Thyroid gland (tissue), 4 donors: ENCODE measurements at regions not wholly inside any gene's neighbourhood (a gene's known extent, or its start where the extent isn't known, plus 50 kb on each side); places are given as distances from the start of the nearest gene placed in this dataset.

Experiments
- DNase-seq, 2 donors: peaks; one replicate each; pipeline ENCODE4 v3.0.0-alpha.2; 2019
- H3K27ac ChIP-seq, 3 donors: fragments of 200-600 bp; sonication (generic); 1 replicate in 2 of 3; 2 replicates in 1 of 3; pipeline ENCODE4 v1.5.1; 2016 to 2019; ENCODE audit warnings: mild to moderate bottlenecking in 1 of 3, moderate library complexity in 1 of 3
- H3K27me3 ChIP-seq: fragments of 200-600 bp; sonication (generic); one replicate; pipeline ENCODE4 v1.5.1; 2019
- H3K36me3 ChIP-seq, 2 donors: fragments of 200-600 bp; sonication (generic); one replicate each; pipeline ENCODE4 v1.5.1; 2016 to 2019
- H3K4me1 ChIP-seq, 2 donors: fragments of 200-600 bp; sonication (generic); one replicate each; pipeline ENCODE4 v1.5.1; 2017 to 2019
- H3K4me3 ChIP-seq, 3 donors: fragments of 200-600 bp; sonication (generic); replicated peaks in 1 of 3; 1 replicate in 2 of 3; 2 replicates in 1 of 3; pipeline ENCODE4 v1.5.1; 2016; ENCODE audit warnings: mild to moderate bottlenecking in 1 of 3
- H3K9me3 ChIP-seq: fragments of 200-600 bp; sonication (generic); one replicate; pipeline ENCODE4 v1.5.1; 2017
- POLR2A ChIP-seq, 2 donors: fragments of 450-650 bp; IDR thresholded peaks; one replicate each; pipeline ENCODE4 v1.6.1; 2017; ENCODE audit warnings: antibody characterized with exemption in 2 of 2, mild to moderate bottlenecking in 2 of 2, moderate library complexity in 1 of 2
- WGBS, 2 donors: methylation state at CpG; one replicate each; pipeline ENCODE4 v1.1.5; 2017; 5-methylcytosine and 5-hydroxymethylcytosine counted together
- intact Hi-C: fragments of 100-400 bp; cut with DNase I; formaldehyde crosslinking; loops from one replicate; pipeline ENCODE4 v1.15.1; 2023
- TF ChIP-seq, protein P1 (sequence below), 6 experiments: fragments of 200-600 bp in 3 of 6; fragments of 450-650 bp in 3 of 6; sonication (generic) in 3 of 6; IDR thresholded peaks; one replicate each; pipeline ENCODE4 v1.5.1; 2016 to 2019; ENCODE audit warnings: antibody characterized with exemption in 6 of 6, mild to moderate bottlenecking in 2 of 6, inconsistent platforms in 1 of 6, moderate library complexity in 1 of 6

DNA sequence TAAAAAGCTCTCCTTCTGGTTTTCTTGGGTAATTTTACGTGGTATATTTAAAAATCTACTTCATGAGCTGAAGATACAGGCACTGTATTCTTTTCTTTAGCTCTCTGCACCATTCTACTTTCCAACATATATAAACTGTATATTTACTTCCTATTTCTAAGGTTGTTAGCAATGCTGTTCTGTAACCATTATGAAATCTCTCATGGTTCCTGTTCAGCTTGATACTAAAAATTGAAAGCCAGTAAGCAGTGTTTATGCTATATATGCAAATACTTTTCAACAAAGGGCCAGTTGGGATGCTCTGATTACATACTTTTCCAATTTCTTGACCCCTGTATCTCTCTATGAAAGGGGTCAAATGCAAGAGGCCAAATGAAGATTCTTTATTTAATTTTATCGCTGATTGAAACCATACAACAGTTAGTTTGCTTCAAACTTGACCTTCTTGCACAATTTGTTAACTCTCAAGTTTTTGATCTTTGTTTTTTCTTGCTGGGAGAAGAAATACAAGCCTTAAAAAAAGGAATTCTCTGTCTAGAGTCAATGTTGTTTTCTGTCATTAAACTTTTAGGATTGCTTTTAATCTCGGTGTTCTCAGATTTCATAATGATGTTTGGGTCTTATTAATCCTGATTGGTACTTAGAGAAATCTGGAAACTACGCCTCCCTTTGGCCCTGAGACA is 223.2 kb downstream of the PRL start:
- Histone ChIP-seq H3K36me3 (no peaks in the 10 kb centered on the region), H3K4me1 (peaks cover 0 to 8% of the 10 kb centered on the region in 2 donors), H3K27me3 (no peaks in the 10 kb centered on the region), H3K27ac (no peak overlapping the region), H3K9me3 (no peaks in the 10 kb centered on the region), H3K4me3 (no peak overlapping the region)
- WGBS, 2 donors, result 85 to 90% methylated on average over 4 of the region's 4 CpGs
- intact Hi-C loops, result no loop called here
- TF ChIP-seq POLR2A (IDR thresholded peaks at IDR 0.05), result no peak
- TF ChIP-seq, protein P1, sequence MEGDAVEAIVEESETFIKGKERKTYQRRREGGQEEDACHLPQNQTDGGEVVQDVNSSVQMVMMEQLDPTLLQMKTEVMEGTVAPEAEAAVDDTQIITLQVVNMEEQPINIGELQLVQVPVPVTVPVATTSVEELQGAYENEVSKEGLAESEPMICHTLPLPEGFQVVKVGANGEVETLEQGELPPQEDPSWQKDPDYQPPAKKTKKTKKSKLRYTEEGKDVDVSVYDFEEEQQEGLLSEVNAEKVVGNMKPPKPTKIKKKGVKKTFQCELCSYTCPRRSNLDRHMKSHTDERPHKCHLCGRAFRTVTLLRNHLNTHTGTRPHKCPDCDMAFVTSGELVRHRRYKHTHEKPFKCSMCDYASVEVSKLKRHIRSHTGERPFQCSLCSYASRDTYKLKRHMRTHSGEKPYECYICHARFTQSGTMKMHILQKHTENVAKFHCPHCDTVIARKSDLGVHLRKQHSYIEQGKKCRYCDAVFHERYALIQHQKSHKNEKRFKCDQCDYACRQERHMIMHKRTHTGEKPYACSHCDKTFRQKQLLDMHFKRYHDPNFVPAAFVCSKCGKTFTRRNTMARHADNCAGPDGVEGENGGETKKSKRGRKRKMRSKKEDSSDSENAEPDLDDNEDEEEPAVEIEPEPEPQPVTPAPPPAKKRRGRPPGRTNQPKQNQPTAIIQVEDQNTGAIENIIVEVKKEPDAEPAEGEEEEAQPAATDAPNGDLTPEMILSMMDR (IDR thresholded peaks at IDR 0.05), result no peak
- DNase-seq, result no peak

DNA sequence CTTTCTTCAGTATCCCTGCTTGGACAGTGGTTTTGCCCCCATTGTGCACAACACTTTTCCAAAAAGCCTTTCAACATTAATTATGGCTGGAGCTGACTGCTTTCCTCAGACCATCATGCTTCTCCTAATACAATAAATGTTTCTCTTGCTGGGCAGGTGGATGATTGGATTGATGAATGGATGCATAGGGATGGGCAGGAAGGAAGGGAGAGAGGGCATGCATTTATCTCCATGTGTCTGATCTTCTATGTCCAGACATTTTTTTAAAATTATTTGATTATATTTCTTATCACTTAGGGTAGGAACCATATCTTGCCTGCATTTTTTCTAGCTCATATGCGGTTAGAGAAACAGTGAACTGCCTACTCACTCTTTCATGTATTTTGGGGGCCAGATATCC is 218.5 kb downstream of the PRL start:
- TF ChIP-seq, protein P1 (IDR thresholded peaks at IDR 0.05), result no peak
- TF ChIP-seq POLR2A (IDR thresholded peaks at IDR 0.05), result no peak
- Histone ChIP-seq H3K4me1 (no peaks in the 10 kb centered on the region), H3K27me3 (no peaks in the 10 kb centered on the region), H3K9me3 (no peaks in the 10 kb centered on the region), H3K36me3 (no peaks in the 10 kb centered on the region), H3K27ac (no peak overlapping the region), H3K4me3 (no peak overlapping the region)
- intact Hi-C loops, result no loop called here
- no peak for DNase-seq
- 94 to 96% methylated on average over 1 of the region's 1 CpG for WGBS, 2 donors

DNA sequence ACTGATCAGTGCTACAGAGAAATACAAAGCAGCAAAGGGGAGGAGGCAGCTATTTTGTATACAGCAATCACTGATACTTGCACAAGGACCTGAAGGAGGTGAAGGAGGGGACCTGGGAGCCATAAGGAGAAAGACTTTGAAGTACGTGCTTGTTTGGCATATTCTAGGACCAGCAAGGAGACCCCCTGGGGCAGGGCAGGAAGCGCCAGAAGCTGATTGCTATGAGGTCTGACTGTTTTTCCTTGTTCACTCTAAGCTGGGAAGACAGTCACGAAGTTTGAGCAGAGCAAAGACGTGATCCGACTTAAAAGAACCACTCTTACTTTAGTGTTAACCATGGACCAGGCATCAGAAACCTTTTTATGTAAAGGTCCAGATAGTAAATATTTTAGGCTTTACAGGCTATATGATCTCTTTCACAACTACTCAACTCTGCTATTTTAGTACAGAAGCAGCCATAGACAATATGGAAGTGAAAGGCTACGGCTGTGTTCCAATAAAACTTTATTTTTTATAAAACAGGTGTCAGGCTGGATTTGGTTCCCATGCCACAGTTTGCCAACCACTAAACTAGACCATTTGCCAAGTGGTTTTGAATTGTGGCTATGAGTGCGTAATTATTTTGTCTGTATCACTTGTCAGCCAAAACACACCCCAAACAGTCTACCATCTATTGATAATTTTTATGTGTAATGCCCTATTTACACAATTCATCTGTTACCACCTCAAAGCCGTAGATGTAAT is 217.9 kb downstream of the PRL start:
- no peak for DNase-seq
- Histone ChIP-seq H3K36me3 (no peaks in the 10 kb centered on the region), H3K4me1 (no peaks in the 10 kb centered on the region), H3K4me3 (no peak overlapping the region), H3K9me3 (no peaks in the 10 kb centered on the region), H3K27ac (no peak overlapping the region), H3K27me3 (no peaks in the 10 kb centered on the region)
- intact Hi-C loops, result no loop called here
- TF ChIP-seq POLR2A (IDR thresholded peaks at IDR 0.05), result no peak
- TF ChIP-seq, protein P1 (IDR thresholded peaks at IDR 0.05), result no peak
- WGBS, 2 donors, result 93 to 96% methylated on average over 8 of the region's 8 CpGs

DNA sequence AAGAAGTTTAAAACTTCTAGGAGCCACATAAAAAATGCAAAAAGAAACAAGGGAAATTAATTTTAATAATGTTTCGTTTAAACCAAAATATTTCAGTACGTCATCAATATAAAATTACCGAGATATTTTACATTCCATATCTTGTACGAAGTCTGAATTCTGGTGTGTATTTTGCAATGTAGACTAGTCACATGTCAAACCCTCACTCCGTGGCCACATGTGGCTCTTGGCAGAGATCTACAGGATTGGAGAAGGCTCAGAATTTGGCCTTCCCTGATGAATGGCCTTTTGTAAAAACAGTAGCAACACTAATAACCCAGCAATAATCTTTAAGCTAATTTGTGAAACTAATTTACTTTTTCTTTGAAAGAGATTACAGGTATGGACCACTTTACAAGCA is 217.1 kb downstream of the PRL start:
- no peaks in the 10 kb centered on the region for H3K27me3 ChIP-seq
- H3K36me3 ChIP-seq, result no peaks in the 10 kb centered on the region
- no peak overlapping the region for H3K27ac ChIP-seq
- TF ChIP-seq, protein P1 (IDR thresholded peaks at IDR 0.05), result no peak
- TF ChIP-seq POLR2A (IDR thresholded peaks at IDR 0.05), result no peak
- intact Hi-C loops, result no loop called here
- WGBS, 2 donors, result 81 to 87% methylated on average over 5 of the region's 5 CpGs
- no peaks in the 10 kb centered on the region for H3K4me1 ChIP-seq
- no peak for DNase-seq
- no peaks in the 10 kb centered on the region for H3K9me3 ChIP-seq
- H3K4me3 ChIP-seq, result no peak overlapping the region

DNA sequence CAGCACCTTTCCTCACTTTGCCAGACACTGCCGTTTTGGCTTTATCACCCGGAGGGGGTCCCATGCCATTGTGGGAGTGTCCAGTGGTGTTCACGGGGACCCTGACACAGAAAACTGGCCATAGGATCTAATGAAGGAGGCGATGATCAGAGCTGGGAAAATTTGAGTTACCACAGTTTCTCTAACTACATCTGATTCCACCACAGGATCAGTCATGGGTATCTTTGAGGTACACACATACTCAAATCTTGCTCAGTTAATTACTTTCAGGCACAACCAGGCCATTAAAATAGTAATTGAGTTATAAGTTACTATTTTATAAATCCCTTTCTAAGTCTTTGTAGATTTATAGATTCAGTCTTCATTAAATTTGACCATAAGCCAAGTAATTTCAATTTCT is 215.1 kb downstream of the PRL start:
- WGBS, 2 donors, result 94 to 97% methylated on average over 4 of the region's 4 CpGs
- H3K36me3 ChIP-seq, result no peaks in the 10 kb centered on the region
- intact Hi-C loops, result no loop called here
- H3K9me3 ChIP-seq, result no peaks in the 10 kb centered on the region
- no peak for DNase-seq
- H3K4me3 ChIP-seq, result no peak overlapping the region
- TF ChIP-seq POLR2A (IDR thresholded peaks at IDR 0.05), result no peak
- TF ChIP-seq, protein P1 (IDR thresholded peaks at IDR 0.05), result no peak
- H3K27ac ChIP-seq, result no peak overlapping the region
- H3K27me3 ChIP-seq, result no peaks in the 10 kb centered on the region
- no peaks in the 10 kb centered on the region for H3K4me1 ChIP-seq
